Neural progenitor cell (in vitro differentiated cells): ENCODE measurements at regions not wholly inside any gene's neighbourhood (a gene's known extent, or its start where the extent isn't known, plus 50 kb on each side); places are given as distances from the start of the nearest gene placed in this dataset.

Experiments
- DNase-seq: peaks from one replicate; pipeline ENCODE4 v3.0.0-alpha.2; 2016; ENCODE audit warnings: low spot score
- H2AFZ ChIP-seq: fragments of 200-600 bp; sonication (generic); replicated peaks from 2 replicates; pipeline ENCODE4 v1.6.1; 2016; ENCODE audit warnings: antibody characterized with exemption
- H3F3A ChIP-seq: fragments of 200-600 bp; sonication (generic); 2 replicates; pipeline ENCODE4 v1.6.1; 2016; ENCODE audit warnings: antibody characterized with exemption, low read depth
- H3K27ac ChIP-seq: fragments of 200-600 bp; sonication (generic); 2 replicates; pipeline ENCODE4 v1.5.1; 2016; ENCODE audit warnings: mild to moderate bottlenecking
- H3K27me3 ChIP-seq: fragments of 200-600 bp; sonication (generic); 2 replicates; pipeline ENCODE4 v1.6.1; 2016; ENCODE audit warnings: mild to moderate bottlenecking, moderate library complexity
- H3K36me3 ChIP-seq: fragments of 200-600 bp; sonication (generic); 2 replicates; pipeline ENCODE4 v1.5.1; 2016
- H3K4me1 ChIP-seq: fragments of 200-600 bp; sonication (generic); 2 replicates; pipeline ENCODE4 v1.6.1; 2016; ENCODE audit warnings: mixed run types
- H3K4me2 ChIP-seq: fragments of 200-600 bp; sonication (generic); 2 replicates; pipeline ENCODE4 v1.6.1; 2016
- H3K4me3 ChIP-seq: fragments of 200-600 bp; sonication (generic); 2 replicates; pipeline ENCODE4 v1.5.1; 2016
- H3K79me2 ChIP-seq: fragments of 200-600 bp; sonication (generic); 2 replicates; pipeline ENCODE4 v1.6.1; 2016; ENCODE audit warnings: low read depth
- H3K9ac ChIP-seq: fragments of 200-600 bp; sonication (generic); 2 replicates; pipeline ENCODE4 v1.6.1; 2016
- H3K9me3 ChIP-seq: fragments of 200-600 bp; sonication (generic); 2 replicates; pipeline ENCODE4 v1.5.1; 2016; ENCODE audit warnings: low read depth
- H4K20me1 ChIP-seq: fragments of 200-600 bp; sonication (generic); 2 replicates; pipeline ENCODE4 v1.6.1; 2016; ENCODE audit warnings: low read depth
- H3K27ac Mint-ChIP-seq: 3 replicates; pipeline ENCODE4 v1.8.0; 2021; ENCODE audit warnings: mixed read lengths
- H3K27me3 Mint-ChIP-seq: 2 replicates; pipeline ENCODE4 v1.8.0; 2022; ENCODE audit warnings: low read depth, mild to moderate bottlenecking, inconsistent platforms, moderate library complexity, mixed read lengths; ENCODE audit not compliant: insufficient read depth
- H3K36me3 Mint-ChIP-seq: 3 replicates; pipeline ENCODE4 v1.8.0; 2021; ENCODE audit warnings: mixed read lengths
- H3K4me1 Mint-ChIP-seq: 3 replicates; pipeline ENCODE4 v1.8.0; 2021; ENCODE audit warnings: mixed read lengths
- H3K4me3 Mint-ChIP-seq: 3 replicates; pipeline ENCODE4 v1.8.0; 2021; ENCODE audit warnings: mild to moderate bottlenecking, moderate library complexity, mixed read lengths
- H3K9me3 Mint-ChIP-seq: 3 replicates; pipeline ENCODE4 v1.8.0; 2020; ENCODE audit warnings: mixed read lengths
- EZH2 ChIP-seq: fragments of 200-600 bp; sonication (generic); IDR thresholded peaks from 2 replicates; pipeline ENCODE4 v1.6.1; 2017; ENCODE audit warnings: antibody characterized with exemption, mild to moderate bottlenecking, moderate library complexity
- EZH2phosphoT487 ChIP-seq: fragments of 200-600 bp; sonication (generic); IDR thresholded peaks from 2 replicates; pipeline ENCODE4 v1.6.1; 2017; ENCODE audit warnings: antibody characterized with exemption
- TF ChIP-seq, protein P1 (sequence below): fragments of 200-600 bp; sonication (generic); IDR thresholded peaks from 2 replicates; pipeline ENCODE4 v1.5.1; 2017; ENCODE audit warnings: antibody characterized with exemption, mild to moderate bottlenecking

- no peak overlapping the region for H3K4me2 ChIP-seq
- H3K27me3 Mint-ChIP-seq: peaks cover 2% of the 10 kb centered on the region
- no peaks in the 10 kb centered on the region for H4K20me1 ChIP-seq
- no peaks in the 10 kb centered on the region for H3K27me3 ChIP-seq
- no peak overlapping the region for H3K4me3 Mint-ChIP-seq
- H3K4me1 ChIP-seq: no peaks in the 10 kb centered on the region
- no peak overlapping the region for H3K27ac Mint-ChIP-seq
- DNase-seq: peak; percentile 5
- H3K36me3 ChIP-seq: no peaks in the 10 kb centered on the region
- H3K36me3 Mint-ChIP-seq: no peaks in the 10 kb centered on the region
- H3K9me3 Mint-ChIP-seq: peaks cover 4% of the 10 kb centered on the region
- no peak overlapping the region for H3K4me3 ChIP-seq
- H2AFZ ChIP-seq: peak overlapping the region; percentile 71
- H3K4me1 Mint-ChIP-seq: peaks cover 8% of the 10 kb centered on the region
- no peak overlapping the region for H3K27ac ChIP-seq
- TF ChIP-seq, protein P1, sequence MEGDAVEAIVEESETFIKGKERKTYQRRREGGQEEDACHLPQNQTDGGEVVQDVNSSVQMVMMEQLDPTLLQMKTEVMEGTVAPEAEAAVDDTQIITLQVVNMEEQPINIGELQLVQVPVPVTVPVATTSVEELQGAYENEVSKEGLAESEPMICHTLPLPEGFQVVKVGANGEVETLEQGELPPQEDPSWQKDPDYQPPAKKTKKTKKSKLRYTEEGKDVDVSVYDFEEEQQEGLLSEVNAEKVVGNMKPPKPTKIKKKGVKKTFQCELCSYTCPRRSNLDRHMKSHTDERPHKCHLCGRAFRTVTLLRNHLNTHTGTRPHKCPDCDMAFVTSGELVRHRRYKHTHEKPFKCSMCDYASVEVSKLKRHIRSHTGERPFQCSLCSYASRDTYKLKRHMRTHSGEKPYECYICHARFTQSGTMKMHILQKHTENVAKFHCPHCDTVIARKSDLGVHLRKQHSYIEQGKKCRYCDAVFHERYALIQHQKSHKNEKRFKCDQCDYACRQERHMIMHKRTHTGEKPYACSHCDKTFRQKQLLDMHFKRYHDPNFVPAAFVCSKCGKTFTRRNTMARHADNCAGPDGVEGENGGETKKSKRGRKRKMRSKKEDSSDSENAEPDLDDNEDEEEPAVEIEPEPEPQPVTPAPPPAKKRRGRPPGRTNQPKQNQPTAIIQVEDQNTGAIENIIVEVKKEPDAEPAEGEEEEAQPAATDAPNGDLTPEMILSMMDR: no peak
- no peak for TF ChIP-seq EZH2
- TF ChIP-seq EZH2phosphoT487: no peak
- no peaks in the 10 kb centered on the region for H3K9me3 ChIP-seq
- H3F3A ChIP-seq: no peaks in the 10 kb centered on the region
- no peak overlapping the region for H3K9ac ChIP-seq
- no peaks in the 10 kb centered on the region for H3K79me2 ChIP-seq
Observed at GRCh38 chr2:78061301-78061700, 539.1 kb upstream of the LRRTM4 start.

DNA sequence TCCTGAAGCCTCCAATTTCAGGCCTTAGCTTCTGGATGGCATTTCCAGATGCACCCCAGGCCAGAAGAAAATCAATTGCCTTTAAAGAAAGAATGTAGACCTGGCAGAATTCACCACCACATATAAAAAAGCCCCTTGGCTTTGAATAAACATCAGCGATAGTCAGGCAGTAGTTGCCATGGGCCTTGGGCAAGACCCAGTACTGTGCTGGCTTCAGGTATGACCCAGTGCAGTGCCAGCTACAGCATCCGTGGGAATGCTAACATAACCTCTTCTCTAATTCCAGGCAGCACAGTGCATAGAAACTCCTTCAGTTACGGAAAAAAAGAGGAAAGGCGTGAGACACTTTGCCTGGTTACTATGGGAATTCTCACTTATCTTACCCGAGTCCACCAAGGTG lies 539.6 kb upstream of the LRRTM4 start:
- Mint-ChIP-seq H3K27me3 (peaks cover 2% of the 10 kb centered on the region), H3K9me3 (peaks cover 4% of the 10 kb centered on the region), H3K36me3 (no peaks in the 10 kb centered on the region), H3K27ac (no peak overlapping the region), H3K4me1 (peaks cover 8% of the 10 kb centered on the region), H3K4me3 (no peak overlapping the region)
- H3K27ac ChIP-seq: no peak overlapping the region
- TF ChIP-seq EZH2phosphoT487 (no peak), EZH2 (no peak)
- TF ChIP-seq, protein P1: no peak
- H3K9ac ChIP-seq: no peak overlapping the region
- no peak overlapping the region for H3K4me3 ChIP-seq
- H3K9me3 ChIP-seq: no peaks in the 10 kb centered on the region
- DNase-seq: no peak
- no peaks in the 10 kb centered on the region for H3K79me2 ChIP-seq
- no peaks in the 10 kb centered on the region for H3F3A ChIP-seq
- peak overlapping the region; percentile 71 for H2AFZ ChIP-seq
- H3K36me3 ChIP-seq: no peaks in the 10 kb centered on the region
- no peak overlapping the region for H3K4me2 ChIP-seq
- no peaks in the 10 kb centered on the region for H4K20me1 ChIP-seq
- H3K4me1 ChIP-seq: no peaks in the 10 kb centered on the region
- no peaks in the 10 kb centered on the region for H3K27me3 ChIP-seq

DNA sequence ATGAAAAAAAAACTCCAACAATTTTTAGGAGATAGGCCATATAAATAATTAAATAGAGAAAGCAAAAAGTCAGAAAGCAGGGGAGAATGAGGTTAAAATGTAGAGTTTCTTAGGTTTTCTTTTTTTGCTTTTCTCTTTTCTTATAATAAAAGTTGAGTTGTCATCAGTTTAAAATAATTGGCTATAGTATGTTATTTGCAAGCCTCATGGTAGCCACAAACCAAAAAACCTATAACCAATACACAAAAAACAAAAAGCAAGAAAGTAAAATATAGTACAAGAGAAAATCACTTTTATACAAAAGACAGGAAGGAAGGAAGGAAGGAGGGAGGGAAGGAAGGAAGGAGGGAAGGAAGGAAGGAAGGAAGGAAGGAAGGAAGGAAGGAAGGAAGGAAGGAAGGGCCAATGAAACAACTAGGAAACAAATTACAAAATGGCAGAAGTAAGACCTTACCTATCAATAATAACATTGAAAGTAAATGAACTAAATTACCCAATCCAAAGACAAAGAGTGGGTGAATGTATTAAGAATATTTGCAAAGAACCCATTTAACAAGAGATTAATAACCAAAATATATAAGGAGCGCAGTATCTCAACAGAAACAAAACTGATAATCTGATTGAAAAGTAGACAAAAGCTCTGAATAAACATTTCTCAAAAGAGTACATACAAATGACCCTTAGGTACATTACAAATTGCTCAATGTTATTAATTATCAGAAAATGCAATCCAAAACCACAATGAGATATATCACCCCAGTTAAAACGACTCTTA lies 541.3 kb upstream of the LRRTM4 start:
- Mint-ChIP-seq H3K4me1 (peaks cover 8% of the 10 kb centered on the region), H3K27me3 (peaks cover 2% of the 10 kb centered on the region), H3K27ac (no peak overlapping the region), H3K4me3 (no peak overlapping the region), H3K36me3 (no peaks in the 10 kb centered on the region), H3K9me3 (no peaks in the 10 kb centered on the region)
- Histone ChIP-seq H3K9ac (no peak overlapping the region), H3K79me2 (no peaks in the 10 kb centered on the region), H3K9me3 (no peaks in the 10 kb centered on the region), H3K4me2 (no peak overlapping the region), H3K4me3 (no peak overlapping the region), H3K36me3 (no peaks in the 10 kb centered on the region), H3K4me1 (no peaks in the 10 kb centered on the region), H2AFZ (no peak overlapping the region), H4K20me1 (no peaks in the 10 kb centered on the region), H3F3A (no peaks in the 10 kb centered on the region), H3K27ac (no peak overlapping the region), H3K27me3 (no peaks in the 10 kb centered on the region)
- TF ChIP-seq, protein P1: no peak
- TF ChIP-seq EZH2phosphoT487 (no peak), EZH2 (no peak)
- no peak for DNase-seq
